ENCODE measurements at regions not wholly inside any gene's neighbourhood (a gene's known extent, or its start where the extent isn't known, plus 50 kb on each side); places are given as distances from the start of the nearest gene placed in this dataset. TPM values are rescaled to one million over a fixed set of nuclear protein-coding genes. Genes with fewer than 3 reads are reported as not detected.

Small RNA genes lying in the stretch of these regions (small RNA-seq; reads per million reads assigned to genes)
- not detected for gene RF00322 (ENCODE audit: insufficient read length, low read depth, low replicate concordance)
- gene RNU6-649P (ENCODE audit: insufficient read length, low read depth, low replicate concordance), result not detected

Measured in BJ (cell line).